LNCaP clone FGC (cell line): ENCODE measurements at regions not wholly inside any gene's neighbourhood (a gene's known extent, or its start where the extent isn't known, plus 50 kb on each side); places are given as distances from the start of the nearest gene placed in this dataset.
"Not testable (repeated sequence)": the region's sequence is repeated elsewhere in the genome, so short reads cannot be mapped to it uniquely, and the experiment has no call there.

Experiments used
- DNase-seq: peaks from one replicate; pipeline ENCODE4 v3.0.0-alpha.2; 2011; ENCODE audit warnings: low read depth
- H3K4me3 ChIP-seq: 2 replicates; pipeline ENCODE4 v1.5.1; 2011; ENCODE audit warnings: mild to moderate bottlenecking, low read depth, low read length, control low read depth
- CTCF ChIP-seq: IDR thresholded peaks from 2 replicates; pipeline ENCODE4 v1.5.1; 2012; ENCODE audit warnings: mild to moderate bottlenecking; ENCODE audit not compliant: control insufficient read depth, insufficient read depth; ENCODE audit errors: extremely low read depth

GRCh38 chr2:137912371-137912770 is 51.9 kb upstream of the HNMT start:
- no peak for DNase-seq
- H3K4me3 ChIP-seq, result no peak overlapping the region
- TF ChIP-seq CTCF, result no peak

GRCh38 chr2:137913169-137913568 is 51.1 kb upstream of the HNMT start:
- DNase-seq, result no peak
- no peak overlapping the region for H3K4me3 ChIP-seq
- TF ChIP-seq CTCF, result no peak

- not testable (repeated sequence) for H3K4me3 ChIP-seq, DNase-seq
Measured at GRCh38 chr2:137913648-137914047, 50.6 kb upstream of the HNMT start.
